ENCODE measurements at regions not wholly inside any gene's neighbourhood (a gene's known extent, or its start where the extent isn't known, plus 50 kb on each side); places are given as distances from the start of the nearest gene placed in this dataset.

GRCh38 chr3:21995079-21995607 lies 244.1 kb upstream of the ZNF385D start:
- no peaks in the 10 kb centered on the region for H3K9me3 ChIP-seq (ENCODE audit: control insufficient read depth, insufficient read depth, low read depth, low read length)

GRCh38 chr3:22007368-22007767 lies 256.4 kb upstream of the ZNF385D start:
- H3K36me3 ChIP-seq (ENCODE audit: control insufficient read depth in 2 of 2, insufficient read depth in 1 of 2, low read length in 2 of 2): no peaks in the 10 kb centered on the region
- H3K9me3 ChIP-seq (ENCODE audit: control insufficient read depth, insufficient read depth, low read depth, low read length): no peaks in the 10 kb centered on the region
- no peaks in the 10 kb centered on the region for H3K4me1 ChIP-seq (ENCODE audit: control insufficient read depth, insufficient read depth, low read length)
- no peak overlapping the region for H3K4me3 ChIP-seq (ENCODE audit: low read depth, low read length)
- CTCF ChIA-PET: no interaction called here
- POLR2A ChIA-PET: no interaction called here
- no peak overlapping the region for H3K27ac ChIP-seq (ENCODE audit: extremely low read depth, low read depth, low read length)
- no peak for TF ChIP-seq ZBTB11 (tag by site-specific recombination; conservative IDR thresholded peaks at IDR 0.05; ENCODE audit: low read depth)
- TF ChIP-seq TSHZ1 (tag by site-specific recombination; IDR thresholded peaks at IDR 0.05; ENCODE audit: borderline replicate concordance): no peak
- TF ChIP-seq ZNF548 (tag by site-specific recombination; IDR thresholded peaks at IDR 0.05): no peak
- TF ChIP-seq FEZF1 (tag by site-specific recombination; IDR thresholded peaks at IDR 0.05): no peak
- TF ChIP-seq ZNF791 (tag by site-specific recombination; IDR thresholded peaks at IDR 0.05): no peak
- no peak for TF ChIP-seq ZNF518A (tag by site-specific recombination; conservative IDR thresholded peaks at IDR 0.05; ENCODE audit: low read depth)
- TF ChIP-seq ZNF600 (tag by site-specific recombination; IDR thresholded peaks at IDR 0.05): no peak
- no peak for TF ChIP-seq ZNF223 (tag by site-specific recombination; IDR thresholded peaks at IDR 0.05)
- no peak for TF ChIP-seq ZNF214 (tag by site-specific recombination; IDR thresholded peaks at IDR 0.05; ENCODE audit: borderline replicate concordance)
- no peak for TF ChIP-seq ZSCAN5A (tag by site-specific recombination; IDR thresholded peaks at IDR 0.05)
- TF ChIP-seq ZNF555 (tag by site-specific recombination; conservative IDR thresholded peaks at IDR 0.05): no peak
- TF ChIP-seq ZNF426 (tag by site-specific recombination; IDR thresholded peaks at IDR 0.05): no peak
- no peak for TF ChIP-seq ZNF843 (tag by site-specific recombination; IDR thresholded peaks at IDR 0.05)

More at GRCh38 chr3:21995079-21995607, 244.1 kb upstream of the ZNF385D start:
- TF ChIP-seq CTCF (tag by site-specific recombination; IDR thresholded peaks at IDR 0.05) (no peak), ZNF214 (tag by site-specific recombination; IDR thresholded peaks at IDR 0.05; ENCODE audit: borderline replicate concordance) (no peak), GLIS1 (tag by site-specific recombination; IDR thresholded peaks at IDR 0.05) (no peak), ZNF341 (tag by site-specific recombination; IDR thresholded peaks at IDR 0.05; ENCODE audit: low read depth) (no peak), ZNF776 (tag by site-specific recombination; IDR thresholded peaks at IDR 0.05; ENCODE audit: borderline replicate concordance) (no peak), ZNF324 (tag by site-specific recombination; IDR thresholded peaks at IDR 0.05) (no peak), KLF7 (tag by site-specific recombination; IDR thresholded peaks at IDR 0.05; ENCODE audit: borderline replicate concordance) (no peak), SALL2 (tag by site-specific recombination; IDR thresholded peaks at IDR 0.05; ENCODE audit: borderline replicate concordance) (no peak)
- no peaks in the 10 kb centered on the region for H3K4me1 ChIP-seq (ENCODE audit: control insufficient read depth, insufficient read depth, low read length)
- no peaks in the 10 kb centered on the region for H3K36me3 ChIP-seq (ENCODE audit: control insufficient read depth in 2 of 2, insufficient read depth in 1 of 2, low read length in 2 of 2)
- no peak overlapping the region for H3K4me3 ChIP-seq (ENCODE audit: low read depth, low read length)
- ChIA-PET CTCF (no interaction called here), POLR2A (no interaction called here)
- H3K27ac ChIP-seq (ENCODE audit: extremely low read depth, low read depth, low read length): no peak overlapping the region

Data from HEK293 (cell line).